Keratinocyte (primary cell): ENCODE measurements at regions not wholly inside any gene's neighbourhood (a gene's known extent, or its start where the extent isn't known, plus 50 kb on each side); places are given as distances from the start of the nearest gene placed in this dataset.

Experiments used
- DNase-seq: peaks from one replicate; pipeline ENCODE4 v3.0.0-alpha.2; 2011; ENCODE audit warnings: low read depth, missing footprints, low spot score
- FAIRE-seq: peaks from 2 replicates; lab custom pipeline; 2011; peaks lifted over from hg19 to GRCh38; lab: Jason Lieb, UNC
- H2AFZ ChIP-seq: 2 replicates; pipeline ENCODE4 v1.6.0; 2012; ENCODE audit warnings: low read length, control low read depth, inconsistent platforms; ENCODE audit not compliant: control insufficient read depth
- H3K27ac ChIP-seq: 2 replicates; pipeline ENCODE4 v1.5.1; 2011; ENCODE audit warnings: low read length; ENCODE audit not compliant: control insufficient read depth, insufficient read depth
- H3K27me3 ChIP-seq: 3 replicates; pipeline ENCODE4 v1.6.0; 2011; ENCODE audit warnings: low read length; ENCODE audit not compliant: control insufficient read depth, insufficient read depth; ENCODE audit errors: extremely low read depth
- H3K36me3 ChIP-seq, 2 experiments: 2 replicates in 1 of 2; 3 replicates in 1 of 2; pipeline ENCODE4 v1.5.1; 2011; ENCODE audit warnings: low read length in 2 of 2, mild to moderate bottlenecking in 1 of 2; ENCODE audit not compliant: control insufficient read depth in 2 of 2, insufficient read depth in 2 of 2; ENCODE audit errors: extremely low read depth in 1 of 2
- H3K4me1 ChIP-seq: 3 replicates; pipeline ENCODE4 v1.5.1; 2011; ENCODE audit warnings: low read length; ENCODE audit not compliant: control insufficient read depth, insufficient read depth; ENCODE audit errors: extremely low read depth
- H3K4me2 ChIP-seq: 3 replicates; pipeline ENCODE4 v1.6.0; 2011; ENCODE audit warnings: low read depth, low read length; ENCODE audit not compliant: control insufficient read depth, insufficient read depth; ENCODE audit errors: extremely low read depth
- H3K4me3 ChIP-seq, 3 experiments: fragments of 200-600 bp in 1 of 3; sonication (generic) in 1 of 3; 2 replicates in 2 of 3; 3 replicates in 1 of 3; pipeline ENCODE4 v1.5.1; 2011 to 2016; ENCODE audit warnings: low read length in 3 of 3, mild to moderate bottlenecking in 3 of 3, control low read depth in 2 of 3, inconsistent platforms in 1 of 3, low read depth in 1 of 3, mixed read lengths in 1 of 3, mixed run types in 1 of 3, moderate library complexity in 1 of 3; ENCODE audit not compliant: control insufficient read depth in 2 of 3, insufficient read depth in 2 of 3; ENCODE audit errors: extremely low read depth in 1 of 3
- H3K79me2 ChIP-seq: 2 replicates; pipeline ENCODE4 v1.6.0; 2012; ENCODE audit warnings: low read length; ENCODE audit not compliant: control insufficient read depth, insufficient read depth
- H3K9ac ChIP-seq: 3 replicates; pipeline ENCODE4 v1.6.0; 2011; ENCODE audit warnings: low read length; ENCODE audit not compliant: control insufficient read depth, insufficient read depth; ENCODE audit errors: extremely low read depth
- H3K9me1 ChIP-seq: 3 replicates; pipeline ENCODE4 v1.6.0; 2011; ENCODE audit warnings: low read length; ENCODE audit not compliant: control insufficient read depth, insufficient read depth; ENCODE audit errors: extremely low read depth
- H3K9me3 ChIP-seq: 2 replicates; pipeline ENCODE4 v1.5.1; 2012; ENCODE audit warnings: low read depth, low read length; ENCODE audit not compliant: control insufficient read depth
- H4K20me1 ChIP-seq: 3 replicates; pipeline ENCODE4 v1.6.0; 2011; ENCODE audit warnings: low read length; ENCODE audit not compliant: control insufficient read depth, insufficient read depth; ENCODE audit errors: extremely low read depth
- EZH2 ChIP-seq: IDR thresholded peaks from one replicate; pipeline ENCODE4 v1.6.1; 2012; ENCODE audit warnings: inconsistent platforms, mild to moderate bottlenecking, low read length, moderate library complexity
- dilution Hi-C: fragments of 300-500 bp; cut with MboI; formaldehyde crosslinking; loops from one replicate; pipeline ENCODE4 v1.7.0; 2020; ENCODE audit warnings: low sequenced_read_pairs; ENCODE audit not compliant: extremely low pct_ligation_motif_present
- TF ChIP-seq, protein P1 (sequence below), 3 experiments: IDR thresholded peaks in 1 of 3; conservative IDR thresholded peaks in 1 of 3; optimal IDR thresholded peaks in 1 of 3; 2 replicates in 2 of 3; 3 replicates in 1 of 3; pipeline versions ENCODE3 to v1.5.1; 2011; ENCODE audit warnings: low read length in 3 of 3, mild to moderate bottlenecking in 3 of 3, moderate library complexity in 2 of 3, control low read depth in 1 of 3, inconsistent platforms in 1 of 3; ENCODE audit not compliant: insufficient read depth in 2 of 3; ENCODE audit errors: extremely low read depth in 1 of 3

- Histone ChIP-seq H3K4me1 (peaks cover 7% of the 10 kb centered on the region), H3K36me3 (no peaks in the 10 kb centered on the region), H3K27ac (no peak overlapping the region), H3K9me3 (no peaks in the 10 kb centered on the region), H3K79me2 (no peaks in the 10 kb centered on the region), H3K4me3 (no peak overlapping the region), H3K27me3 (no peaks in the 10 kb centered on the region), H3K9me1 (no peaks in the 10 kb centered on the region), H2AFZ (no peak overlapping the region), H3K4me2 (no peak overlapping the region), H4K20me1 (no peaks in the 10 kb centered on the region), H3K9ac (no peak overlapping the region)
- dilution Hi-C loops = no loop called here
- no peak for TF ChIP-seq EZH2
- TF ChIP-seq, protein P1, sequence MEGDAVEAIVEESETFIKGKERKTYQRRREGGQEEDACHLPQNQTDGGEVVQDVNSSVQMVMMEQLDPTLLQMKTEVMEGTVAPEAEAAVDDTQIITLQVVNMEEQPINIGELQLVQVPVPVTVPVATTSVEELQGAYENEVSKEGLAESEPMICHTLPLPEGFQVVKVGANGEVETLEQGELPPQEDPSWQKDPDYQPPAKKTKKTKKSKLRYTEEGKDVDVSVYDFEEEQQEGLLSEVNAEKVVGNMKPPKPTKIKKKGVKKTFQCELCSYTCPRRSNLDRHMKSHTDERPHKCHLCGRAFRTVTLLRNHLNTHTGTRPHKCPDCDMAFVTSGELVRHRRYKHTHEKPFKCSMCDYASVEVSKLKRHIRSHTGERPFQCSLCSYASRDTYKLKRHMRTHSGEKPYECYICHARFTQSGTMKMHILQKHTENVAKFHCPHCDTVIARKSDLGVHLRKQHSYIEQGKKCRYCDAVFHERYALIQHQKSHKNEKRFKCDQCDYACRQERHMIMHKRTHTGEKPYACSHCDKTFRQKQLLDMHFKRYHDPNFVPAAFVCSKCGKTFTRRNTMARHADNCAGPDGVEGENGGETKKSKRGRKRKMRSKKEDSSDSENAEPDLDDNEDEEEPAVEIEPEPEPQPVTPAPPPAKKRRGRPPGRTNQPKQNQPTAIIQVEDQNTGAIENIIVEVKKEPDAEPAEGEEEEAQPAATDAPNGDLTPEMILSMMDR (optimal IDR thresholded peaks at IDR 0.05 in 1 of 3, IDR thresholded peaks at IDR 0.05 in 1 of 3, conservative IDR thresholded peaks at IDR 0.05 in 1 of 3; ENCODE audit: extremely low read depth in 1 of 3, insufficient read depth in 2 of 3, low read length in 3 of 3) = peak in 1 of 3 experiments; percentile 26
- DNase-seq (no peak), FAIRE-seq (no peak)
Measured at GRCh38 chr12:90163975-90164374, 455.3 kb upstream of the ATP2B1 start.

DNA sequence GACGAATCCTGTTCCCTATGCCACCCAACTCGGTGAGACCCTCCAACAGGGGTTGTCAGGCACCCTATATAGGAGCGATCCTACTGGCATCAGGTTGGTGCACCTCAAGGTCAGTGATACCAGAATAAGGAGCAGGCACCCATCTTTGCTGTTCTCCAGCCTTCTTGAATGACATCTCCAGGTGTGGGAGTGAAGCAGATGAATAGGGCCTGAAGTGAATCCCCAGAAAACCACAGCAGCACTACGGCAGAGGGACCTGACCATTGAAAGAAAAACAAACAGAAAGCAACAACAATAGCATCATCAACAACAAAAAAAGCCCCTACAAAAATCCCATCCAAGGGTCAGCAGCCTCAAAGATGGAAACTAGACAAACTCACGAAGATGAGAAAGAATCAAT lies 445.2 kb upstream of the ATP2B1 start:
- H3K9me3 ChIP-seq = no peaks in the 10 kb centered on the region
- no peak overlapping the region for H2AFZ ChIP-seq
- dilution Hi-C loops = no loop called here
- H3K4me2 ChIP-seq = no peak overlapping the region
- no peaks in the 10 kb centered on the region for H3K79me2 ChIP-seq
- H3K9me1 ChIP-seq = no peaks in the 10 kb centered on the region
- no peak overlapping the region for H3K4me3 ChIP-seq
- H3K36me3 ChIP-seq = no peaks in the 10 kb centered on the region
- H3K4me1 ChIP-seq = no peaks in the 10 kb centered on the region
- H4K20me1 ChIP-seq = no peaks in the 10 kb centered on the region
- H3K27me3 ChIP-seq = no peaks in the 10 kb centered on the region
- FAIRE-seq (no peak), DNase-seq (no peak)
- no peak overlapping the region for H3K27ac ChIP-seq
- no peak for TF ChIP-seq EZH2
- TF ChIP-seq, protein P1 (optimal IDR thresholded peaks at IDR 0.05 in 1 of 3, IDR thresholded peaks at IDR 0.05 in 1 of 3, conservative IDR thresholded peaks at IDR 0.05 in 1 of 3; ENCODE audit: extremely low read depth in 1 of 3, insufficient read depth in 2 of 3, low read length in 3 of 3) = no peak
- no peak overlapping the region for H3K9ac ChIP-seq
